Neural cell (in vitro differentiated cells): ENCODE measurements at regions not wholly inside any gene's neighbourhood (a gene's known extent, or its start where the extent isn't known, plus 50 kb on each side); places are given as distances from the start of the nearest gene placed in this dataset.

Source experiments
- EP300 ChIP-seq: fragments of 450-650 bp; conservative IDR thresholded peaks from 2 replicates; pipeline ENCODE4 v1.6.1; 2014; ENCODE audit warnings: antibody characterized with exemption, mild to moderate bottlenecking, moderate library complexity; ENCODE audit not compliant: poor library complexity, severe bottlenecking
- EZH2 ChIP-seq: fragments of 200-600, 300-800 bp; shearing (Covaris generic), sonication (generic); IDR thresholded peaks from 2 replicates; pipeline ENCODE4 v1.6.1; 2014; ENCODE audit warnings: antibody characterized with exemption, low read length, borderline replicate concordance, mild to moderate bottlenecking; ENCODE audit not compliant: insufficient read depth, poor library complexity, severe bottlenecking
- MXI1 ChIP-seq: fragments of 450-650 bp; conservative IDR thresholded peaks from 2 replicates; pipeline ENCODE4 v1.6.1; 2014; ENCODE audit warnings: antibody characterized with exemption, mild to moderate bottlenecking; ENCODE audit not compliant: poor library complexity, severe bottlenecking
- POLR2AphosphoS5 ChIP-seq: IDR thresholded peaks from 2 replicates; pipeline ENCODE4 v1.6.1; 2012
- TAF1 ChIP-seq: IDR thresholded peaks from 2 replicates; pipeline ENCODE4 v1.6.1; 2012; ENCODE audit warnings: low read depth
- TF ChIP-seq, protein P1 (sequence below): fragments of 450-650 bp; IDR thresholded peaks from 2 replicates; pipeline ENCODE4 v1.5.1; 2014; ENCODE audit warnings: antibody characterized with exemption, mild to moderate bottlenecking, moderate library complexity; ENCODE audit not compliant: poor library complexity, severe bottlenecking
- TF ChIP-seq, protein P2 (sequence below): IDR thresholded peaks from 2 replicates; pipeline ENCODE4 v1.6.1; 2012; ENCODE audit warnings: borderline replicate concordance

DNA sequence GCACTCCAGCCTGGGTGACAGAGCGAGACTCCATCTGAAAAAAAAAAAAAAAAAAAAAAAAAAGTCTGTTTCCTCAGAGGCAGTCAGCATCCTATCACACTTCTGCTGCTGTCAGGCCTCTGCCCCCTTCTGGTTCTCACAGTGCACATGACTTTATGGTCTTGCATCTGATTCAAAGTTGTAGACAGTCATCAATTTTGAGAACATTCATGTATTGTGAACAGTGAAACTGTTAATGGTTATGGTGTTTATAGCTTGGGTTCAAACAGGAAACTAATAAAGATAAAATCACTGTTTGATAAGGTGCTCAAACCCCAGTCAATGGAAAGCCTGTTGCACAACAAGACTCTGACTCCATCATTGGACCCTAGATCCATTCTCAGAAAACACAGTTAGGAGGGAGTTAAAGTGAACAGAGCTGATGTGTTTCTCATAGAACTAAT is 61.4 kb downstream of the FOXD1 start:
- TF ChIP-seq, protein P1, sequence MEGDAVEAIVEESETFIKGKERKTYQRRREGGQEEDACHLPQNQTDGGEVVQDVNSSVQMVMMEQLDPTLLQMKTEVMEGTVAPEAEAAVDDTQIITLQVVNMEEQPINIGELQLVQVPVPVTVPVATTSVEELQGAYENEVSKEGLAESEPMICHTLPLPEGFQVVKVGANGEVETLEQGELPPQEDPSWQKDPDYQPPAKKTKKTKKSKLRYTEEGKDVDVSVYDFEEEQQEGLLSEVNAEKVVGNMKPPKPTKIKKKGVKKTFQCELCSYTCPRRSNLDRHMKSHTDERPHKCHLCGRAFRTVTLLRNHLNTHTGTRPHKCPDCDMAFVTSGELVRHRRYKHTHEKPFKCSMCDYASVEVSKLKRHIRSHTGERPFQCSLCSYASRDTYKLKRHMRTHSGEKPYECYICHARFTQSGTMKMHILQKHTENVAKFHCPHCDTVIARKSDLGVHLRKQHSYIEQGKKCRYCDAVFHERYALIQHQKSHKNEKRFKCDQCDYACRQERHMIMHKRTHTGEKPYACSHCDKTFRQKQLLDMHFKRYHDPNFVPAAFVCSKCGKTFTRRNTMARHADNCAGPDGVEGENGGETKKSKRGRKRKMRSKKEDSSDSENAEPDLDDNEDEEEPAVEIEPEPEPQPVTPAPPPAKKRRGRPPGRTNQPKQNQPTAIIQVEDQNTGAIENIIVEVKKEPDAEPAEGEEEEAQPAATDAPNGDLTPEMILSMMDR: no peak
- TF ChIP-seq POLR2AphosphoS5 (no peak), TAF1 (no peak), EZH2 (no peak), MXI1 (no peak), EP300 (no peak)
- TF ChIP-seq, protein P2, sequence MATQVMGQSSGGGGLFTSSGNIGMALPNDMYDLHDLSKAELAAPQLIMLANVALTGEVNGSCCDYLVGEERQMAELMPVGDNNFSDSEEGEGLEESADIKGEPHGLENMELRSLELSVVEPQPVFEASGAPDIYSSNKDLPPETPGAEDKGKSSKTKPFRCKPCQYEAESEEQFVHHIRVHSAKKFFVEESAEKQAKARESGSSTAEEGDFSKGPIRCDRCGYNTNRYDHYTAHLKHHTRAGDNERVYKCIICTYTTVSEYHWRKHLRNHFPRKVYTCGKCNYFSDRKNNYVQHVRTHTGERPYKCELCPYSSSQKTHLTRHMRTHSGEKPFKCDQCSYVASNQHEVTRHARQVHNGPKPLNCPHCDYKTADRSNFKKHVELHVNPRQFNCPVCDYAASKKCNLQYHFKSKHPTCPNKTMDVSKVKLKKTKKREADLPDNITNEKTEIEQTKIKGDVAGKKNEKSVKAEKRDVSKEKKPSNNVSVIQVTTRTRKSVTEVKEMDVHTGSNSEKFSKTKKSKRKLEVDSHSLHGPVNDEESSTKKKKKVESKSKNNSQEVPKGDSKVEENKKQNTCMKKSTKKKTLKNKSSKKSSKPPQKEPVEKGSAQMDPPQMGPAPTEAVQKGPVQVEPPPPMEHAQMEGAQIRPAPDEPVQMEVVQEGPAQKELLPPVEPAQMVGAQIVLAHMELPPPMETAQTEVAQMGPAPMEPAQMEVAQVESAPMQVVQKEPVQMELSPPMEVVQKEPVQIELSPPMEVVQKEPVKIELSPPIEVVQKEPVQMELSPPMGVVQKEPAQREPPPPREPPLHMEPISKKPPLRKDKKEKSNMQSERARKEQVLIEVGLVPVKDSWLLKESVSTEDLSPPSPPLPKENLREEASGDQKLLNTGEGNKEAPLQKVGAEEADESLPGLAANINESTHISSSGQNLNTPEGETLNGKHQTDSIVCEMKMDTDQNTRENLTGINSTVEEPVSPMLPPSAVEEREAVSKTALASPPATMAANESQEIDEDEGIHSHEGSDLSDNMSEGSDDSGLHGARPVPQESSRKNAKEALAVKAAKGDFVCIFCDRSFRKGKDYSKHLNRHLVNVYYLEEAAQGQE: no peak
